CD8-positive, alpha-beta memory T cell (primary cell): ENCODE measurements at regions not wholly inside any gene's neighbourhood (a gene's known extent, or its start where the extent isn't known, plus 50 kb on each side); places are given as distances from the start of the nearest gene placed in this dataset.
"Not testable (repeated sequence)": the region's sequence is repeated elsewhere in the genome, so short reads cannot be mapped to it uniquely, and the experiment has no call there.

Source experiments
- CTCF ChIA-PET: fragments of 350-600 bp; sonication (Branson Sonifier 250); formaldehyde crosslinking; loops from one replicate; lab custom pipeline; 2021; ENCODE audit warnings: antibody characterized with exemption; lab: Charles Lee
- POLR2A ChIA-PET: fragments of 350-600 bp; sonication (Branson Sonifier 250); formaldehyde crosslinking; loops from one replicate; lab custom pipeline; 2021; ENCODE audit warnings: antibody characterized with exemption; lab: Charles Lee
- DNase-seq, 5 donors: peaks; one replicate each; pipeline versions ENCODE4 v3.0.0 to v3.0.0-alpha.2; 2020 to 2022; ENCODE audit warnings: mixed read lengths in 1 of 5
- H3K27ac ChIP-seq: one replicate; pipeline ENCODE4 v1.7.0; 2013; ENCODE audit warnings: low read depth, mild to moderate bottlenecking, low read length, moderate library complexity
- H3K27me3 ChIP-seq: 2 replicates; pipeline ENCODE4 v1.7.0; 2013; ENCODE audit warnings: low read length, mild to moderate bottlenecking; ENCODE audit not compliant: insufficient read depth, poor library complexity, severe bottlenecking
- H3K36me3 ChIP-seq: 2 replicates; pipeline ENCODE4 v1.7.0; 2013; ENCODE audit warnings: mild to moderate bottlenecking, low read length, moderate library complexity; ENCODE audit not compliant: insufficient read depth
- H3K4me1 ChIP-seq: 2 replicates; pipeline ENCODE4 v1.7.0; 2013; ENCODE audit warnings: mild to moderate bottlenecking, low read length, moderate library complexity; ENCODE audit not compliant: insufficient read depth
- H3K4me3 ChIP-seq: 2 replicates; pipeline ENCODE4 v1.7.0; 2013; ENCODE audit warnings: mild to moderate bottlenecking, low read length
- H3K9me3 ChIP-seq: 2 replicates; pipeline ENCODE4 v1.7.0; 2013; ENCODE audit warnings: mild to moderate bottlenecking, low read length
- H3K27ac Mint-ChIP-seq, 8 donors: one replicate each; pipeline ENCODE4 v1.8.0; 2020 to 2021; ENCODE audit warnings: mixed read lengths in 8 of 8, mild to moderate bottlenecking in 6 of 8, inconsistent platforms in 3 of 8, moderate library complexity in 3 of 8
- H3K27me3 Mint-ChIP-seq, 2 donors: one replicate each; pipeline ENCODE4 v1.8.0; 2020 to 2021; ENCODE audit warnings: mixed read lengths in 2 of 2, mild to moderate bottlenecking in 1 of 2, moderate library complexity in 1 of 2
- H3K36me3 Mint-ChIP-seq, 3 donors: one replicate each; pipeline ENCODE4 v1.8.0; 2020 to 2021; ENCODE audit warnings: mixed read lengths in 3 of 3, inconsistent platforms in 1 of 3, mild to moderate bottlenecking in 1 of 3
- H3K4me1 Mint-ChIP-seq, 3 donors: one replicate each; pipeline ENCODE4 v1.8.0; 2020 to 2021; ENCODE audit warnings: mixed read lengths in 3 of 3, inconsistent platforms in 1 of 3, mild to moderate bottlenecking in 1 of 3
- H3K4me3 Mint-ChIP-seq, 7 donors: one replicate each; pipeline ENCODE4 v1.8.0; 2020 to 2021; ENCODE audit warnings: mixed read lengths in 7 of 7, mild to moderate bottlenecking in 6 of 7, moderate library complexity in 4 of 7, inconsistent platforms in 2 of 7
- H3K9me3 Mint-ChIP-seq, 5 donors: one replicate each; pipeline ENCODE4 v1.8.0; 2020 to 2022; ENCODE audit warnings: mixed read lengths in 5 of 5, mild to moderate bottlenecking in 3 of 5, moderate library complexity in 2 of 5, inconsistent platforms in 1 of 5

GRCh38 chr4:20151436-20151835 lies 100.3 kb upstream of the SLIT2 start:
- no peak for DNase-seq
- H3K4me3 ChIP-seq: no peak overlapping the region
- H3K4me1 Mint-ChIP-seq: no peaks in the 10 kb centered on the region
- H3K4me3 Mint-ChIP-seq: no peak overlapping the region
- no peaks in the 10 kb centered on the region for H3K27me3 Mint-ChIP-seq
- no peaks in the 10 kb centered on the region for H3K4me1 ChIP-seq
- ChIA-PET CTCF (no interaction called here), POLR2A (no interaction called here)
- peaks cover 0 to 25% (median 11%) of the 10 kb centered on the region in 5 donors for H3K9me3 Mint-ChIP-seq
- H3K36me3 ChIP-seq: no peaks in the 10 kb centered on the region
- no peaks in the 10 kb centered on the region for H3K9me3 ChIP-seq
- H3K27ac ChIP-seq: no peak overlapping the region
- H3K36me3 Mint-ChIP-seq: no peaks in the 10 kb centered on the region
- H3K27ac Mint-ChIP-seq: no peak overlapping the region
- H3K27me3 ChIP-seq: no peaks in the 10 kb centered on the region

- H3K36me3 ChIP-seq, H3K4me3 ChIP-seq, H3K36me3 Mint-ChIP-seq, POLR2A ChIA-PET, H3K4me1 Mint-ChIP-seq, H3K27ac ChIP-seq, H3K27me3 Mint-ChIP-seq, H3K9me3 ChIP-seq, H3K27me3 ChIP-seq, DNase-seq, H3K4me3 Mint-ChIP-seq, H3K27ac Mint-ChIP-seq, H3K4me1 ChIP-seq, CTCF ChIA-PET: not testable (repeated sequence)
- peaks cover 2 to 28% (median 19%) of the 10 kb centered on the region in 5 donors for H3K9me3 Mint-ChIP-seq
Observed at GRCh38 chr4:20149143-20149542, 102.6 kb upstream of the SLIT2 start.

GRCh38 chr4:20137176-20137575 lies 114.5 kb upstream of the SLIT2 start:
- H3K9me3 Mint-ChIP-seq: peaks cover 13 to 36% (median 18%) of the 10 kb centered on the region in 5 donors
- Histone ChIP-seq H3K4me3 (no peak overlapping the region), H3K4me1 (no peaks in the 10 kb centered on the region), H3K9me3 (peaks cover 6% of the 10 kb centered on the region), H3K36me3 (no peaks in the 10 kb centered on the region), H3K27ac (no peak overlapping the region), H3K27me3 (no peaks in the 10 kb centered on the region)
- ChIA-PET CTCF (no interaction called here), POLR2A (no interaction called here)
- H3K27ac Mint-ChIP-seq: no peak overlapping the region
- H3K36me3 Mint-ChIP-seq: no peaks in the 10 kb centered on the region
- DNase-seq: no peak
- no peaks in the 10 kb centered on the region for H3K4me1 Mint-ChIP-seq
- no peaks in the 10 kb centered on the region for H3K27me3 Mint-ChIP-seq
- no peak overlapping the region for H3K4me3 Mint-ChIP-seq

GRCh38 chr4:20127626-20128025 lies 124.1 kb upstream of the SLIT2 start:
- ChIA-PET POLR2A (no interaction called here), CTCF (no interaction called here)
- H3K4me3 ChIP-seq: no peak overlapping the region
- Mint-ChIP-seq H3K36me3 (no peaks in the 10 kb centered on the region), H3K4me1 (no peaks in the 10 kb centered on the region), H3K9me3 (peaks cover 0 to 13% (median 0%) of the 10 kb centered on the region in 5 donors), H3K4me3 (no peak overlapping the region), H3K27ac (no peak overlapping the region), H3K27me3 (no peaks in the 10 kb centered on the region)
- H3K27ac ChIP-seq: no peak overlapping the region
- H3K36me3 ChIP-seq: no peaks in the 10 kb centered on the region
- no peaks in the 10 kb centered on the region for H3K4me1 ChIP-seq
- no peaks in the 10 kb centered on the region for H3K27me3 ChIP-seq
- DNase-seq: no peak
- H3K9me3 ChIP-seq: no peaks in the 10 kb centered on the region

- DNase-seq: no peak
- Mint-ChIP-seq H3K4me1 (no peaks in the 10 kb centered on the region), H3K27ac (peak overlapping the region in 1 of 8 donors; percentile 51), H3K9me3 (peaks cover 0 to 19% (median 0%) of the 10 kb centered on the region in 5 donors), H3K27me3 (no peaks in the 10 kb centered on the region), H3K4me3 (no peak overlapping the region), H3K36me3 (no peaks in the 10 kb centered on the region)
- Histone ChIP-seq H3K4me1 (no peaks in the 10 kb centered on the region), H3K27ac (no peak overlapping the region), H3K4me3 (no peak overlapping the region), H3K27me3 (no peaks in the 10 kb centered on the region), H3K36me3 (no peaks in the 10 kb centered on the region), H3K9me3 (no peaks in the 10 kb centered on the region)
- ChIA-PET CTCF (no interaction called here), POLR2A (no interaction called here)
Observed at GRCh38 chr4:20126906-20127305, 124.8 kb upstream of the SLIT2 start.

- H3K9me3 ChIP-seq: no peaks in the 10 kb centered on the region
- no peaks in the 10 kb centered on the region for H3K4me1 ChIP-seq
- no peaks in the 10 kb centered on the region for H3K36me3 ChIP-seq
- peaks cover 0 to 21% (median 0%) of the 10 kb centered on the region in 5 donors for H3K9me3 Mint-ChIP-seq
- H3K4me3 ChIP-seq: no peak overlapping the region
- no peak overlapping the region for H3K27ac ChIP-seq
- no peaks in the 10 kb centered on the region for H3K36me3 Mint-ChIP-seq
- DNase-seq: no peak
- no peaks in the 10 kb centered on the region for H3K27me3 ChIP-seq
- POLR2A ChIA-PET: no interaction called here
- CTCF ChIA-PET: no interaction called here
- H3K4me3 Mint-ChIP-seq: no peak overlapping the region
- no peaks in the 10 kb centered on the region for H3K27me3 Mint-ChIP-seq
- H3K4me1 Mint-ChIP-seq: no peaks in the 10 kb centered on the region
- no peak overlapping the region for H3K27ac Mint-ChIP-seq
Observed at GRCh38 chr4:20124317-20125026, 127.2 kb upstream of the SLIT2 start.

- no peaks in the 10 kb centered on the region for H3K9me3 ChIP-seq
- peaks cover 0 to 22% (median 2%) of the 10 kb centered on the region in 5 donors for H3K9me3 Mint-ChIP-seq
- no peak overlapping the region for H3K4me3 Mint-ChIP-seq
- no peak overlapping the region for H3K27ac Mint-ChIP-seq
- CTCF ChIA-PET: no interaction called here
- H3K4me3 ChIP-seq: no peak overlapping the region
- DNase-seq: no peak
- H3K36me3 ChIP-seq: no peaks in the 10 kb centered on the region
- H3K27me3 Mint-ChIP-seq: no peaks in the 10 kb centered on the region
- no peaks in the 10 kb centered on the region for H3K4me1 ChIP-seq
- no peaks in the 10 kb centered on the region for H3K4me1 Mint-ChIP-seq
- no peak overlapping the region for H3K27ac ChIP-seq
- no peaks in the 10 kb centered on the region for H3K36me3 Mint-ChIP-seq
- H3K27me3 ChIP-seq: no peaks in the 10 kb centered on the region
- POLR2A ChIA-PET: no interaction called here
Observed at GRCh38 chr4:20122198-20122988, 129.3 kb upstream of the SLIT2 start.

GRCh38 chr4:20119141-20119540 lies 132.6 kb upstream of the SLIT2 start:
- ChIA-PET POLR2A (no interaction called here), CTCF (no interaction called here)
- Histone ChIP-seq H3K4me1 (no peaks in the 10 kb centered on the region), H3K4me3 (no peak overlapping the region), H3K27ac (no peak overlapping the region), H3K36me3 (no peaks in the 10 kb centered on the region), H3K27me3 (no peaks in the 10 kb centered on the region), H3K9me3 (no peaks in the 10 kb centered on the region)
- Mint-ChIP-seq H3K27ac (no peak overlapping the region), H3K27me3 (no peaks in the 10 kb centered on the region), H3K4me3 (no peak overlapping the region), H3K36me3 (no peaks in the 10 kb centered on the region), H3K9me3 (peaks cover 2 to 25% (median 3%) of the 10 kb centered on the region in 5 donors), H3K4me1 (no peaks in the 10 kb centered on the region)
- no peak for DNase-seq
